ENCODE measurements at regions not wholly inside any gene's neighbourhood (a gene's known extent, or its start where the extent isn't known, plus 50 kb on each side); places are given as distances from the start of the nearest gene placed in this dataset.
"Not testable (repeated sequence)": the region's sequence is repeated elsewhere in the genome, so short reads cannot be mapped to it uniquely, and the experiment has no call there.

- TF ChIP-seq, protein P1, sequence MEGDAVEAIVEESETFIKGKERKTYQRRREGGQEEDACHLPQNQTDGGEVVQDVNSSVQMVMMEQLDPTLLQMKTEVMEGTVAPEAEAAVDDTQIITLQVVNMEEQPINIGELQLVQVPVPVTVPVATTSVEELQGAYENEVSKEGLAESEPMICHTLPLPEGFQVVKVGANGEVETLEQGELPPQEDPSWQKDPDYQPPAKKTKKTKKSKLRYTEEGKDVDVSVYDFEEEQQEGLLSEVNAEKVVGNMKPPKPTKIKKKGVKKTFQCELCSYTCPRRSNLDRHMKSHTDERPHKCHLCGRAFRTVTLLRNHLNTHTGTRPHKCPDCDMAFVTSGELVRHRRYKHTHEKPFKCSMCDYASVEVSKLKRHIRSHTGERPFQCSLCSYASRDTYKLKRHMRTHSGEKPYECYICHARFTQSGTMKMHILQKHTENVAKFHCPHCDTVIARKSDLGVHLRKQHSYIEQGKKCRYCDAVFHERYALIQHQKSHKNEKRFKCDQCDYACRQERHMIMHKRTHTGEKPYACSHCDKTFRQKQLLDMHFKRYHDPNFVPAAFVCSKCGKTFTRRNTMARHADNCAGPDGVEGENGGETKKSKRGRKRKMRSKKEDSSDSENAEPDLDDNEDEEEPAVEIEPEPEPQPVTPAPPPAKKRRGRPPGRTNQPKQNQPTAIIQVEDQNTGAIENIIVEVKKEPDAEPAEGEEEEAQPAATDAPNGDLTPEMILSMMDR (IDR thresholded peaks at IDR 0.05; ENCODE audit: low read depth, low read length, missing control alignments), result no peak
- no peak overlapping the region for H3K4me3 ChIP-seq (ENCODE audit: low read depth, low read length)
Observed at GRCh38 chr2:88885275-88885674, 193.8 kb downstream of the RPIA start.

DNA sequence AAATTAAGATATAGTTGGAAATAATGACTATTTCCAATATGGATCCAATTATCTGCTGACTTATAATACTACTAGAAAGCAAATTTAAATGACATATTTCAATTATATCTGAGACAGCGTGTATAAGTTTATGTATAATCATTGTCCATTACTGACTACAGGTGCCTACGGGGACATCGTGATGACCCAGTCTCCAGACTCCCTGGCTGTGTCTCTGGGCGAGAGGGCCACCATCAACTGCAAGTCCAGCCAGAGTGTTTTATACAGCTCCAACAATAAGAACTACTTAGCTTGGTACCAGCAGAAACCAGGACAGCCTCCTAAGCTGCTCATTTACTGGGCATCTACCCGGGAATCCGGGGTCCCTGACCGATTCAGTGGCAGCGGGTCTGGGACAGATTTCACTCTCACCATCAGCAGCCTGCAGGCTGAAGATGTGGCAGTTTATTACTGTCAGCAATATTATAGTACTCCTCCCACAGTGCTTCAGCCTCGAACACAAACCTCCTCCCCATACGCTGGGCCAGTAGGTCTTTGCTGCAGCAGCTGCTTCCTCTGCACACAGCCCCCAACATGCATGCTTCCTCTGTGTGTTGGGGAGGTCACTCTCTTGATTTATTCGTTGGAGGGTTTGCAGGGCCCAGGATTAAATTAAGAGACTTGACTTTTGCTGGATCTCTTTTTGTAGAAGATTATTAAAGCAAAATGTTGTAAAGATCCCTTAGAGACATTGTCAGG lies 194.4 kb downstream of the RPIA start:
- no peak for DNase-seq (ENCODE audit: low read depth)
- H3K4me3 ChIP-seq (ENCODE audit: low read depth, low read length), result no peak overlapping the region
- TF ChIP-seq, protein P1 (IDR thresholded peaks at IDR 0.05; ENCODE audit: low read depth, low read length, missing control alignments), result no peak

More at GRCh38 chr2:88885275-88885674, 193.8 kb downstream of the RPIA start:
- no peak for DNase-seq (ENCODE audit: low read depth)

GRCh38 chr2:88887466-88887865 lies 196.0 kb downstream of the RPIA start:
- not testable (repeated sequence) for H3K4me3 ChIP-seq (ENCODE audit: low read depth, low read length); DNase-seq (ENCODE audit: low read depth)

- H3K4me3 ChIP-seq (ENCODE audit: low read depth, low read length), result no peak overlapping the region
- TF ChIP-seq, protein P1 (IDR thresholded peaks at IDR 0.05; ENCODE audit: low read depth, low read length, missing control alignments), result no peak
- no peak for DNase-seq (ENCODE audit: low read depth)
Observed at GRCh38 chr2:88892207-88892606, 200.7 kb downstream of the RPIA start.

- no peak overlapping the region for H3K4me3 ChIP-seq (ENCODE audit: low read depth, low read length)
- TF ChIP-seq, protein P1 (IDR thresholded peaks at IDR 0.05; ENCODE audit: low read depth, low read length, missing control alignments), result no peak
Observed at GRCh38 chr2:88892788-88893187, 201.3 kb downstream of the RPIA start.

DNA sequence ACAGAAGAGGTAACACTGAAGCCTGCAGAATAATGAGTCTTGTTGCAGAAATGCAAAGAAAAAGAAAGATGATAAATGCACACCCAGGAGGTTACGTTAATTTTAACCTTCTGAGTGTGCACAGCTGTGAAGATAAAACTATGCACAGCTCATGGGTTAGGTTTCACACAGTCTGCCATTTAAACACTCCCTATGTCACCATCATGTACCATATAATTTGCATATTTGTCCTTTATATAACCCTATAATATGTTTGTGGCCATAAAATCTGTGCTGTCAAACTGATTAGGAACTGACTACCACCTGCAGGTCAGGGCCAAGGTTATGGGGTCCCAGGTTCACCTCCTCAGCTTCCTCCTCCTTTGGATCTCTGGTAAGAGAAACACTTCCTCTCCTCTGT lies 205.5 kb downstream of the RPIA start:
- no peak overlapping the region for H3K4me3 ChIP-seq (ENCODE audit: low read depth, low read length)
- DNase-seq (ENCODE audit: low read depth), result no peak
- TF ChIP-seq, protein P1 (IDR thresholded peaks at IDR 0.05; ENCODE audit: low read depth, low read length, missing control alignments), result no peak

More at GRCh38 chr2:88892788-88893187, 201.3 kb downstream of the RPIA start:
- DNase-seq (ENCODE audit: low read depth), result no peak

DNA sequence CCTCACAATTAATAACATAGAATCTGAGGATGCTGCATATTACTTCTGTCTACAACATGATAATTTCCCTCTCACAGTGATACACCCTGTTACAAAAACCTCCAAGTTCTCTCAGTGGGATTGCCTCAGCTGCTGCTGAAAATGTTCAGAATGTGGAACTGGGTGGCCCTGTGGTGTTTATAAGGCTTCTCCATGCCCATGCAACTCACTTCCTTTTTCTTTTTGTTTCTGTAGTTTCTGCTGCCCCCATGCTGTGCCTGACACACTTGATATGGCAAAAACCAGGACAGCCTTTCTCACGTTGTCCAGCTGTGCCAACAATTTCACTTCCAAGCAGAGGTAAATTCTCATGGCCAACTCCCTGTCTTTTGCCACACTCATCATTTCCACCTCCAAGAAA lies 206.2 kb downstream of the RPIA start:
- DNase-seq (ENCODE audit: low read depth), result no peak
- H3K4me3 ChIP-seq (ENCODE audit: low read depth, low read length), result no peak overlapping the region
- TF ChIP-seq, protein P1 (IDR thresholded peaks at IDR 0.05; ENCODE audit: low read depth, low read length, missing control alignments), result no peak

Data from GM12864 (cell line).